ENCODE measurements at regions not wholly inside any gene's neighbourhood (a gene's known extent, or its start where the extent isn't known, plus 50 kb on each side); places are given as distances from the start of the nearest gene placed in this dataset.

DNA sequence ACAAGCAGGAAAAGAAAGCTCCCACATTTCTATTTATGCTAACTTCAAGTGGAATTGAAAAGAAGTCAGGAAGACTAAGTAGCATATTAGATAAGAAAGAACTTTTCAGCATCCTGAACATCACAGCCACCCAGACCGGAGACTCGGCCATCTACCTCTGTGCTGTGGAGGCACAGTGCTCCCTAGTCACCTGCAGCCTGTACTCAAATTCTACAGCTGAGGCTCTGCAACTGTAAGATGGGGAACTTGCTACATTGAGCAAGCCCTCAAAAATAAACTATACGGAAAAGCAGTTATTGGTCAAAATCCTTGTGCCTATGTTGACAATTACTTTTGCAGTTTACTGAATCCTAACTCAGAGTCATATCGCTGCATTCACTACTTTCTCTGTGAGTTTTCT is 361.9 kb downstream of the DAD1 start:
- TF ChIP-seq, protein P1, sequence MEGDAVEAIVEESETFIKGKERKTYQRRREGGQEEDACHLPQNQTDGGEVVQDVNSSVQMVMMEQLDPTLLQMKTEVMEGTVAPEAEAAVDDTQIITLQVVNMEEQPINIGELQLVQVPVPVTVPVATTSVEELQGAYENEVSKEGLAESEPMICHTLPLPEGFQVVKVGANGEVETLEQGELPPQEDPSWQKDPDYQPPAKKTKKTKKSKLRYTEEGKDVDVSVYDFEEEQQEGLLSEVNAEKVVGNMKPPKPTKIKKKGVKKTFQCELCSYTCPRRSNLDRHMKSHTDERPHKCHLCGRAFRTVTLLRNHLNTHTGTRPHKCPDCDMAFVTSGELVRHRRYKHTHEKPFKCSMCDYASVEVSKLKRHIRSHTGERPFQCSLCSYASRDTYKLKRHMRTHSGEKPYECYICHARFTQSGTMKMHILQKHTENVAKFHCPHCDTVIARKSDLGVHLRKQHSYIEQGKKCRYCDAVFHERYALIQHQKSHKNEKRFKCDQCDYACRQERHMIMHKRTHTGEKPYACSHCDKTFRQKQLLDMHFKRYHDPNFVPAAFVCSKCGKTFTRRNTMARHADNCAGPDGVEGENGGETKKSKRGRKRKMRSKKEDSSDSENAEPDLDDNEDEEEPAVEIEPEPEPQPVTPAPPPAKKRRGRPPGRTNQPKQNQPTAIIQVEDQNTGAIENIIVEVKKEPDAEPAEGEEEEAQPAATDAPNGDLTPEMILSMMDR (IDR thresholded peaks at IDR 0.05) = no peak
- TF ChIP-seq POLR2A (IDR thresholded peaks at IDR 0.05) = no peak
